HUES48 (cell line): ENCODE measurements at regions not wholly inside any gene's neighbourhood (a gene's known extent, or its start where the extent isn't known, plus 50 kb on each side); places are given as distances from the start of the nearest gene placed in this dataset.

Experiments
- H3K27ac ChIP-seq: one replicate; pipeline ENCODE4 v1.7.0; 2013; ENCODE audit warnings: low read depth, low read length, inconsistent platforms
- H3K27me3 ChIP-seq: 2 replicates; pipeline ENCODE4 v1.6.1; 2013; ENCODE audit warnings: mild to moderate bottlenecking, low read length; ENCODE audit not compliant: control insufficient read depth, insufficient read depth
- H3K36me3 ChIP-seq: 2 replicates; pipeline ENCODE4 v1.6.1; 2013; ENCODE audit warnings: low read length; ENCODE audit not compliant: control insufficient read depth, insufficient read depth
- H3K4me1 ChIP-seq: 2 replicates; pipeline ENCODE4 v1.6.1; 2013; ENCODE audit warnings: mild to moderate bottlenecking, low read length; ENCODE audit not compliant: control insufficient read depth, insufficient read depth
- H3K4me3 ChIP-seq: 2 replicates; pipeline ENCODE4 v1.5.1; 2013; ENCODE audit warnings: mild to moderate bottlenecking, low read depth, low read length
- H3K9ac ChIP-seq: 2 replicates; pipeline ENCODE4 v1.6.1; 2013; ENCODE audit warnings: mild to moderate bottlenecking, low read depth, low read length, moderate library complexity
- H3K9me3 ChIP-seq: 2 replicates; pipeline ENCODE4 v1.6.1; 2013; ENCODE audit warnings: low read length; ENCODE audit not compliant: control insufficient read depth, insufficient read depth

GRCh38 chr1:30120245-30121000 lies 603.0 kb downstream of the MATN1 start:
- H3K9me3 ChIP-seq, result no peaks in the 10 kb centered on the region
- H3K27ac ChIP-seq, result no peak overlapping the region
- H3K36me3 ChIP-seq, result no peaks in the 10 kb centered on the region
- H3K27me3 ChIP-seq, result no peaks in the 10 kb centered on the region
- H3K4me1 ChIP-seq, result no peaks in the 10 kb centered on the region
- no peak overlapping the region for H3K4me3 ChIP-seq
- no peak overlapping the region for H3K9ac ChIP-seq

DNA sequence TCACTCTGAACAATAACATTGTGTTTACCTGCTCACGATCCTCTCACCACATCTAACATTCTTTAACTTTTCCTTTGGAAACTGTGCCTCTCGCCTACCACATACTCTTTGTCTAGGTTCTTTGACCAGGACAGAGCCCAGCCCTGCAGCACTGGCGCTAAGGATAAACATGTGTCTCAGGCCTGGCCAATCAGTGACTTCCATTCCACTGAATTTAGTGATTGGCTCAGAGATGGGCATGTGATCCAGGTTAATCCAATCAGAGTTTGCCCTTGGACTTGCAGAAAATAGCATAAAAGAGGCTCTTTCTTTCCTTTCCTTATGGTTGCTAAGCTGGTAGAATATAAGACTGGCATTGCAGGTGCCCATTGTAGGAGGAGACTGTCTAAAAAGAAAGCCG lies 605.7 kb downstream of the MATN1 start:
- H3K4me3 ChIP-seq, result no peak overlapping the region
- no peaks in the 10 kb centered on the region for H3K9me3 ChIP-seq
- H3K36me3 ChIP-seq, result no peaks in the 10 kb centered on the region
- H3K27ac ChIP-seq, result no peak overlapping the region
- H3K27me3 ChIP-seq, result no peaks in the 10 kb centered on the region
- no peak overlapping the region for H3K9ac ChIP-seq
- no peaks in the 10 kb centered on the region for H3K4me1 ChIP-seq

DNA sequence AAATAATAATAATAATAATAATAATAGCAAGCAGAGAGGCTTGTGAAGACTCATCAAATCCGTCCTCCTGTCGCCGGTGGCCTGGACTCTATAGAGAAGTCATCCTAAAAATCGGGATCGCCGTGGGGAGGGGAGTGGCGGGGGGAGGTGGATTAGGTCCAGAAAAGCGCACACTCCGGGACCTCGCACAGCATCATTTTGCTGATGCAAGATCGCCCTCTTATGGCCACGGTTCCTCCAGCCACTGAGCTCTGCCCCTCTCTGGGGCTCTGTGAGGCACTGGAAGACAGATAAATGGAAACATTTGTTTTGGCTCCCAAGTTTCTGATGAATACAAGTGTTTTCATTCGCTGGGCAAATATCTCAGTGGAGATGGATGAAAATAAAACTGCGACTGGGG lies 612.0 kb downstream of the MATN1 start:
- no peak overlapping the region for H3K4me3 ChIP-seq
- H3K27ac ChIP-seq, result no peak overlapping the region
- H3K36me3 ChIP-seq, result no peaks in the 10 kb centered on the region
- H3K9ac ChIP-seq, result no peak overlapping the region
- no peaks in the 10 kb centered on the region for H3K4me1 ChIP-seq
- H3K27me3 ChIP-seq, result no peaks in the 10 kb centered on the region
- H3K9me3 ChIP-seq, result no peaks in the 10 kb centered on the region

- H3K9me3 ChIP-seq, result no peaks in the 10 kb centered on the region
- H3K4me1 ChIP-seq, result no peaks in the 10 kb centered on the region
- H3K4me3 ChIP-seq, result no peak overlapping the region
- no peak overlapping the region for H3K9ac ChIP-seq
- no peaks in the 10 kb centered on the region for H3K36me3 ChIP-seq
- H3K27me3 ChIP-seq, result no peaks in the 10 kb centered on the region
- H3K27ac ChIP-seq, result no peak overlapping the region
These were observed 612.5 kb downstream of the MATN1 start for GRCh38 chr1:30110846-30111245.

GRCh38 chr1:30109853-30110252 lies 613.5 kb downstream of the MATN1 start:
- no peaks in the 10 kb centered on the region for H3K4me1 ChIP-seq
- H3K27me3 ChIP-seq, result no peaks in the 10 kb centered on the region
- H3K9ac ChIP-seq, result no peak overlapping the region
- no peak overlapping the region for H3K4me3 ChIP-seq
- H3K36me3 ChIP-seq, result no peaks in the 10 kb centered on the region
- H3K9me3 ChIP-seq, result no peaks in the 10 kb centered on the region
- H3K27ac ChIP-seq, result no peak overlapping the region

DNA sequence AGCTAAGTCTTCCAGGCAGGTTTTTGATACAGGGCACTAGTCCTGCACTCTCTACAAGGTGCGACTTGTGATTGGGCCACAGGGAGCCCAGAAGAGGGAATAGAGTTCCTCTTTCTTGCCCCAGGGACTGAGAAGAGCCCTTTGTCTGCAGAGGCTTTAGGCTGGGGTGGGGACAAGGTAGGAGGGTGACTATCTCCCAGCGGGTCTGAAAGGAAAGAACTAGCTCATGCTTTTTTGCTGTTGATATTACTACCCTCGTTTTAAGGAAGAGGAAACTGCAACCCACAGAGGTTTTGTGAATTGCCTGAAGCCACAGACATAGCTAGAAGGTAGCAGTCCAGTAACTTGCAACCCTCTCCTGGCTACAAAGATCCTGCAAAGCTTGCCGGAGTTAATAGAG lies 615.2 kb downstream of the MATN1 start:
- Histone ChIP-seq H3K9ac (no peak overlapping the region), H3K27me3 (no peaks in the 10 kb centered on the region), H3K36me3 (no peaks in the 10 kb centered on the region), H3K27ac (no peak overlapping the region), H3K4me1 (no peaks in the 10 kb centered on the region), H3K9me3 (no peaks in the 10 kb centered on the region), H3K4me3 (no peak overlapping the region)

DNA sequence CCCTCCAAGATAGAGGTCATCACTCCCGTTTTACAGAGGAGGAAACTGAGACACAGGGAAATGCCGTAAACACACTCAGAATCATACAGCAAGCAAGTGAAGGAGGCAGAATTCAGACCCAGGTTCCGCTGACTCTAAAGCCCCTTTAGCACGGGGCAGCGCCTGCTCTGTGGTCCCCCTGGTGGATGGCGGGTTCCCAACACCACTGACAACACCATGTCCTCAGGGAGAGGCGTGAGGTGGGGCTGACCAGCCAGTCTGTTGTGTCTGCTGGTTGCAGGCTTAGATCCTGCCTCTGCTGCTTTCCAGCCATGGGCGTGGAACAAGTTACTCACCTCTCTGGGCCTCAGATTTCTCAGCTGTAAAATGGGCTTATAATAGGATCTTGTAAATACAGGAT lies 617.3 kb downstream of the MATN1 start:
- no peaks in the 10 kb centered on the region for H3K9me3 ChIP-seq
- H3K27me3 ChIP-seq, result no peaks in the 10 kb centered on the region
- H3K4me3 ChIP-seq, result no peak overlapping the region
- no peak overlapping the region for H3K27ac ChIP-seq
- H3K9ac ChIP-seq, result no peak overlapping the region
- H3K36me3 ChIP-seq, result no peaks in the 10 kb centered on the region
- H3K4me1 ChIP-seq, result no peaks in the 10 kb centered on the region

DNA sequence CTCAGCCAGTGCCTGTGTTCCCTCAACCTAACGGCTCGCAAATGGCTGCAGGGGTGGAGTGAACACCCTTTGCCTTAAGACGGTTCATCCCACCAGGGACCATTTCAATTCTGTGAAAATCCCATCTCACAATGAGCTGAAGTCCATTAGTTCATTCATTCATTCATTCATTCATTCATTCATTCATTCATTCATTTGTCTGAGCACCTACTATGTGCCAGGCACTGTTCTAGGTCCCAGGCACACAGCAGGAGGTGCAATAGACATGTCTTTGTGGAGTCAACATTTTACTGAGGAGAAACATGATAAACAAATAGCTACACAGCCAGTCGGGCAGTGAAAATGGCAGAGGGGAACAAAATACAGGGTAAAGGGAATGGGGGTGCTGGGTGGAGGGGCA lies 618.8 kb downstream of the MATN1 start:
- H3K36me3 ChIP-seq, result no peaks in the 10 kb centered on the region
- H3K27me3 ChIP-seq, result no peaks in the 10 kb centered on the region

DNA sequence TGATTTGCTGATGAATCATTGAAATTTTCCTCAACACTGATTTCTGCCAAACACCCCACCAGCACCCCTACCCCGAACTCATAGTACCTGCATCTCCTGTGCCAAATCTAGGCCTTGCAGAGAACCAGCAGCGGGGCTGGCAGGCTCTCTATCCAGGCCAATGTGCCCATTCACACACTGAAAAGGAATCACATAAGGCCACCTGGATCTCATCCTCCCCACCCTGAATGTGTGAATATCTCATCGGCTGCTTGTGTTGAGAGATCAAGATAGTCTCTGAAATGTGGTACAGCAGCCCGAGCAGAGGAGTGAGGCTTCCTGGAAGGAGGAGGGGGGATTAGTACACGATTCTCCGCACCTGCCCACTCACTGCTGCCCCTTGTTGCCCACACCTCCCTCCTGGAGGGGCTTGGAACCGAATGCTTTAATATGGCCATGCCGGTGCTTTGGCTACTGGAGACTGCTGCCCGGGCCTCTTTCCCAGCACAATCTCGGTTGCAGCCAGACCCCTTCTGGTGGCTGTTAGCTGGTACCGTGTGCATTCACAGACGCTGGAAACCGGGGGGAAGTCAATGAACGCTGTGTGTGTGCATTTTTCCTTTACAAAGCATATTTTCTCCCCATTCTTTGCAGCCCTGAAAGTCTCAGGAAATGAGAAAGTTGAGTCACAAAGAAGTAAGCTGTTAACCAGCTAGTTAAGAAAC lies 619.5 kb downstream of the MATN1 start:
- no peaks in the 10 kb centered on the region for H3K9me3 ChIP-seq

More for the DNA sequence above, 618.8 kb downstream of the MATN1 start:
- Histone ChIP-seq H3K4me1 (no peaks in the 10 kb centered on the region), H3K9me3 (no peaks in the 10 kb centered on the region), H3K4me3 (no peak overlapping the region), H3K9ac (no peak overlapping the region), H3K27ac (no peak overlapping the region)

GRCh38 chr1:30102605-30103004 lies 620.8 kb downstream of the MATN1 start:
- Histone ChIP-seq H3K4me3 (no peak overlapping the region), H3K9me3 (no peaks in the 10 kb centered on the region), H3K4me1 (no peaks in the 10 kb centered on the region), H3K9ac (no peak overlapping the region), H3K27ac (no peak overlapping the region), H3K27me3 (no peaks in the 10 kb centered on the region), H3K36me3 (no peaks in the 10 kb centered on the region)

More for the DNA sequence above, 619.5 kb downstream of the MATN1 start:
- no peak overlapping the region for H3K4me3 ChIP-seq
- H3K4me1 ChIP-seq, result no peaks in the 10 kb centered on the region
- no peaks in the 10 kb centered on the region for H3K27me3 ChIP-seq
- no peaks in the 10 kb centered on the region for H3K36me3 ChIP-seq
- H3K9ac ChIP-seq, result no peak overlapping the region
- H3K27ac ChIP-seq, result no peak overlapping the region

DNA sequence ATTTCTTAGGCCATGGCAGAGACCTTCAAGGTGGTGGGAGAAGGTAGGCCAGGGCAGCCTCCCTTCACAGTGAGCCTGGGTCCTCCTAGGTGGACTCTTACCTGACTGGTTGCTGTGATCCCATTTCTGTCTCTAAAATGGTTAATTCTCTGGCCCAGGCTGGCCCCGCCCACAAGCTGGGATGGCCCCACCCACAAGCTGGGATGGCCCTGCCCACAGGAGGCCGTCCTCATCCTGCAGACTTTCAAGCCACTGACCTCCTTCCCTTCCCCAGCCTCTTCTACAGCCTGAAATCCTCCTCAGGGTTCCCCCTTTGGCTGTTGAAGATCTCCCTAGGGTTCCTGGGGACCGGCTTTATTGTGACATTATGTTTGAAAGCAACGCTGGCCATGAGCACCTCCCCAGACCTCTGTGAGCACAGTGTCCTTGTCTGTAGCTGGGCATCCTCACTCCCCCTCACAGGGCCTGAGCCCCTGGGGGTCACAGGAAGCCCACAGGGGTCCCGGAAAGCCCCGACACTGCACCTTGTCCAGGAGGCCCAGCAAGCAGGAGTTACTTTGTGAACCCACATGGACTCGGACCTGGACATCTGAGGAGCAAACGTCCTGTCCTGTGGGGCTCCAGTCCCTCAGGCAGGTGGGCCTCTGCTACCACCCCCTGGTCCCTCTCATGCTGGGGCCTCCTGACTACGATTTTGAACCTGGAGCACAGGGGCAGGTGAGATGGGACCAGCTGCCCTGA lies 621.7 kb downstream of the MATN1 start:
- Histone ChIP-seq H3K27ac (no peak overlapping the region), H3K4me1 (no peaks in the 10 kb centered on the region), H3K36me3 (no peaks in the 10 kb centered on the region), H3K9ac (no peak overlapping the region), H3K9me3 (no peaks in the 10 kb centered on the region), H3K27me3 (no peaks in the 10 kb centered on the region), H3K4me3 (no peak overlapping the region)
